ENCODE measurements at regions not wholly inside any gene's neighbourhood (a gene's known extent, or its start where the extent isn't known, plus 50 kb on each side); places are given as distances from the start of the nearest gene placed in this dataset.
"Not testable (repeated sequence)": the region's sequence is repeated elsewhere in the genome, so short reads cannot be mapped to it uniquely, and the experiment has no call there.

DNA sequence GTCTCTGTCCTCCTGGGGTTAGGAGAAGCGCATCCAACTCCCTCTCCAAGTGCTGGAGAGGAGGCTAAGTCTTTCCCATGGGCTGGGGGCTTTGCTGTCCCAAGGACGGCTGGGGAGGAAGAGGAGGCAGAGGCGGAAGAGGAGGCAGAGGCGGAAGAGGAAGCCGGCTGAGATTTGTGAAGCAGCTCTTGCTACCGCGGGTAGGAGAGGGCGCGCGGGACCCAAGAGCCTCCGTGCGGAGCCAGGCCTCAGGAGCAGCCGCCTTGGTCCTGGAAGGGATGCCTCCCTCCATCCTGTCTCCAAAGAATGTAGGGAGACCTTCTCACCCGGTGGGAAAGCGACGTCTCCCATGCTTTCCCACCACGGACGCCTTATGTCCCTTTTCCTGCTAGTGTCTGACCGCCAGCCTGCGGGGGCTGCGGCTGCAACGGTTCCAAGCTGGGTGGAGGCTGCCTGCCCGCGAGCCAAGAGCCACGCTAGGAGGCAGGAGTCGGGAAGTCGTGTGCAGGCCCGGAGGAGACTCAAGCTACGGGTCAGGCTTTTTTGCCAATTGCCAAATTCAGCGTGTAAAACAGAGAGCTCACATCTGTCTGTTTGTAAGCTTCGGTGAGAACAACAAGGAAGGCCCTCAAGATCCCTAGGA lies 320.3 kb downstream of the FAM72C start (continued):
- no peak for TF ChIP-seq REXO4 (CRISPR knock-in tag; IDR thresholded peaks at IDR 0.05; ENCODE audit: borderline replicate concordance)
- TF ChIP-seq SNRNP70 (IDR thresholded peaks at IDR 0.05; ENCODE audit: low read depth, low read length) = no peak
- TF ChIP-seq, protein P1, sequence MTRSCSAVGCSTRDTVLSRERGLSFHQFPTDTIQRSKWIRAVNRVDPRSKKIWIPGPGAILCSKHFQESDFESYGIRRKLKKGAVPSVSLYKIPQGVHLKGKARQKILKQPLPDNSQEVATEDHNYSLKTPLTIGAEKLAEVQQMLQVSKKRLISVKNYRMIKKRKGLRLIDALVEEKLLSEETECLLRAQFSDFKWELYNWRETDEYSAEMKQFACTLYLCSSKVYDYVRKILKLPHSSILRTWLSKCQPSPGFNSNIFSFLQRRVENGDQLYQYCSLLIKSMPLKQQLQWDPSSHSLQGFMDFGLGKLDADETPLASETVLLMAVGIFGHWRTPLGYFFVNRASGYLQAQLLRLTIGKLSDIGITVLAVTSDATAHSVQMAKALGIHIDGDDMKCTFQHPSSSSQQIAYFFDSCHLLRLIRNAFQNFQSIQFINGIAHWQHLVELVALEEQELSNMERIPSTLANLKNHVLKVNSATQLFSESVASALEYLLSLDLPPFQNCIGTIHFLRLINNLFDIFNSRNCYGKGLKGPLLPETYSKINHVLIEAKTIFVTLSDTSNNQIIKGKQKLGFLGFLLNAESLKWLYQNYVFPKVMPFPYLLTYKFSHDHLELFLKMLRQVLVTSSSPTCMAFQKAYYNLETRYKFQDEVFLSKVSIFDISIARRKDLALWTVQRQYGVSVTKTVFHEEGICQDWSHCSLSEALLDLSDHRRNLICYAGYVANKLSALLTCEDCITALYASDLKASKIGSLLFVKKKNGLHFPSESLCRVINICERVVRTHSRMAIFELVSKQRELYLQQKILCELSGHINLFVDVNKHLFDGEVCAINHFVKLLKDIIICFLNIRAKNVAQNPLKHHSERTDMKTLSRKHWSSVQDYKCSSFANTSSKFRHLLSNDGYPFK (CRISPR knock-in tag; IDR thresholded peaks at IDR 0.05; ENCODE audit: borderline replicate concordance) = no peak

DNA sequence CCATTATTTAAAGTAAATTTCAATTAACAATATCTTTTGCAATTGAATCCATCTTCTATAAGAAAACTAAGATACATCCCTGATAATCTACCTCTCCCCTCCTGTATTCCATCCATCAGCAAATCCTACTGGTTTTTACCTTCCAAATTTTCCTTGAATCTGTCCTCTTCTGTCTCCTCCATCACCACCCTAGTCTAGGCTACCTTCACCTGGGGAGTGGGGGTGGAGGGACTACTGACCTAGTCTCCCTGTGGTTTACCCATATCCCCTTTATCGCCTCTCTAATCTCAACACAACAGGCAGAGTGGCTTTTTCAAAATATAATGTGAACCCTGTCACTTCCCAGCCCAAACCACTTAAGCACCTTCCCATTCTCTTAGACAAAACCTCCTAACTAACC lies 327.8 kb downstream of the FAM72C start:
- H3K27me3 ChIP-seq (ENCODE audit: control insufficient read depth in 1 of 2, insufficient read depth in 2 of 2, low read length in 2 of 2); H2AFZ ChIP-seq (ENCODE audit: low read length); BruUV-seq (replicated peaks); H3K9ac ChIP-seq (ENCODE audit: insufficient read depth, low read depth, low read length); DNase-seq (ENCODE audit: low spot score); intact Hi-C loops (cut with micrococcal nuclease; ENCODE audit: unreplicated experiment); H3K4me3 ChIP-seq (replicated peaks in 1 of 3; ENCODE audit: insufficient read depth in 1 of 3, low read depth in 2 of 3, low read length in 3 of 3); ATAC-seq; CTCF ChIA-PET (ENCODE audit: low intra/inter-chr PET ratio, low total read pairs); H3K27ac ChIP-seq (ENCODE audit: extremely low read length, insufficient read depth, low read length); H3K36me3 ChIP-seq (replicated peaks in 1 of 2; ENCODE audit: control insufficient read depth in 1 of 2, insufficient read depth in 2 of 2, low read length in 2 of 2); H3K9me3 ChIP-seq (ENCODE audit: low read length); POLR2A ChIA-PET; H4K20me1 ChIP-seq (ENCODE audit: insufficient read depth, low read length); in situ Hi-C loops (cut with HindIII; ENCODE audit: extremely low pct_ligation_motif_present, low pct_unique_long_range_greater_than_20kb); FAIRE-seq; H3K4me2 ChIP-seq (ENCODE audit: low read depth, low read length); H3K79me2 ChIP-seq (ENCODE audit: insufficient read depth, low read length); H3K4me1 ChIP-seq (ENCODE audit: insufficient read depth, low read length): not testable (repeated sequence)
- WGBS (ENCODE audit: low lambda C conversion rate) = 50% methylated on average over 1 of the region's 1 CpG
